Keratinocyte (primary cell): ENCODE measurements at regions not wholly inside any gene's neighbourhood (a gene's known extent, or its start where the extent isn't known, plus 50 kb on each side); places are given as distances from the start of the nearest gene placed in this dataset.

ENCODE experiments used
- DNase-seq: peaks from one replicate; pipeline ENCODE4 v3.0.0-alpha.2; 2011; ENCODE audit warnings: low read depth, missing footprints, low spot score
- FAIRE-seq: peaks from 2 replicates; lab custom pipeline; 2011; peaks lifted over from hg19 to GRCh38; lab: Jason Lieb, UNC
- H2AFZ ChIP-seq: 2 replicates; pipeline ENCODE4 v1.6.0; 2012; ENCODE audit warnings: low read length, control low read depth, inconsistent platforms; ENCODE audit not compliant: control insufficient read depth
- H3K27ac ChIP-seq: 2 replicates; pipeline ENCODE4 v1.5.1; 2011; ENCODE audit warnings: low read length; ENCODE audit not compliant: control insufficient read depth, insufficient read depth
- H3K27me3 ChIP-seq: 3 replicates; pipeline ENCODE4 v1.6.0; 2011; ENCODE audit warnings: low read length; ENCODE audit not compliant: control insufficient read depth, insufficient read depth; ENCODE audit errors: extremely low read depth
- H3K36me3 ChIP-seq, 2 experiments: 2 replicates in 1 of 2; 3 replicates in 1 of 2; pipeline ENCODE4 v1.5.1; 2011; ENCODE audit warnings: low read length in 2 of 2, mild to moderate bottlenecking in 1 of 2; ENCODE audit not compliant: control insufficient read depth in 2 of 2, insufficient read depth in 2 of 2; ENCODE audit errors: extremely low read depth in 1 of 2
- H3K4me1 ChIP-seq: 3 replicates; pipeline ENCODE4 v1.5.1; 2011; ENCODE audit warnings: low read length; ENCODE audit not compliant: control insufficient read depth, insufficient read depth; ENCODE audit errors: extremely low read depth
- H3K4me2 ChIP-seq: 3 replicates; pipeline ENCODE4 v1.6.0; 2011; ENCODE audit warnings: low read depth, low read length; ENCODE audit not compliant: control insufficient read depth, insufficient read depth; ENCODE audit errors: extremely low read depth
- H3K4me3 ChIP-seq, 3 experiments: fragments of 200-600 bp in 1 of 3; sonication (generic) in 1 of 3; 2 replicates in 2 of 3; 3 replicates in 1 of 3; pipeline ENCODE4 v1.5.1; 2011 to 2016; ENCODE audit warnings: low read length in 3 of 3, mild to moderate bottlenecking in 3 of 3, control low read depth in 2 of 3, inconsistent platforms in 1 of 3, low read depth in 1 of 3, mixed read lengths in 1 of 3, mixed run types in 1 of 3, moderate library complexity in 1 of 3; ENCODE audit not compliant: control insufficient read depth in 2 of 3, insufficient read depth in 2 of 3; ENCODE audit errors: extremely low read depth in 1 of 3
- H3K79me2 ChIP-seq: 2 replicates; pipeline ENCODE4 v1.6.0; 2012; ENCODE audit warnings: low read length; ENCODE audit not compliant: control insufficient read depth, insufficient read depth
- H3K9ac ChIP-seq: 3 replicates; pipeline ENCODE4 v1.6.0; 2011; ENCODE audit warnings: low read length; ENCODE audit not compliant: control insufficient read depth, insufficient read depth; ENCODE audit errors: extremely low read depth
- H3K9me1 ChIP-seq: 3 replicates; pipeline ENCODE4 v1.6.0; 2011; ENCODE audit warnings: low read length; ENCODE audit not compliant: control insufficient read depth, insufficient read depth; ENCODE audit errors: extremely low read depth
- H3K9me3 ChIP-seq: 2 replicates; pipeline ENCODE4 v1.5.1; 2012; ENCODE audit warnings: low read depth, low read length; ENCODE audit not compliant: control insufficient read depth
- H4K20me1 ChIP-seq: 3 replicates; pipeline ENCODE4 v1.6.0; 2011; ENCODE audit warnings: low read length; ENCODE audit not compliant: control insufficient read depth, insufficient read depth; ENCODE audit errors: extremely low read depth
- EZH2 ChIP-seq: IDR thresholded peaks from one replicate; pipeline ENCODE4 v1.6.1; 2012; ENCODE audit warnings: inconsistent platforms, mild to moderate bottlenecking, low read length, moderate library complexity
- dilution Hi-C: fragments of 300-500 bp; cut with MboI; formaldehyde crosslinking; loops from one replicate; pipeline ENCODE4 v1.7.0; 2020; ENCODE audit warnings: low sequenced_read_pairs; ENCODE audit not compliant: extremely low pct_ligation_motif_present
- TF ChIP-seq, protein P1 (sequence below), 3 experiments: IDR thresholded peaks in 1 of 3; conservative IDR thresholded peaks in 1 of 3; optimal IDR thresholded peaks in 1 of 3; 2 replicates in 2 of 3; 3 replicates in 1 of 3; pipeline versions ENCODE3 to v1.5.1; 2011; ENCODE audit warnings: low read length in 3 of 3, mild to moderate bottlenecking in 3 of 3, moderate library complexity in 2 of 3, control low read depth in 1 of 3, inconsistent platforms in 1 of 3; ENCODE audit not compliant: insufficient read depth in 2 of 3; ENCODE audit errors: extremely low read depth in 1 of 3

DNA sequence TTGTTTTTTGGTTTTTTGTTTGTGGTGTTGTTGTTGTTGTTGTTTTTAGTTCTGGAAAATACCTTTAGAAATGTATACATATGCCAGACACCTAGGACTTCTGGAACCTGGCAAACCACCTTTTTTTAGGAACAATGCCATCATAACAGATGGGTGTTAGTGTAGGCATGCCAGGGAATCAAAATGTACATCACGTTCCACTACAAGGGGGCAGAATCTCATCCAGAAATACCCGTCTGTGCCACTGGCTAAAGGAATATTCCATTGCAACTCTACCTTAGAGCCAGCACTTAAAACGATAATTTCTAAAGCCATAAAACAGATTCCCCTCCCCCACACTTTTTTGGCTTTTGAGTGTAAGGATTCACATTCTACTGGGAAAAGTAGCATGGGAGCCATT is 239.8 kb downstream of the ETV1 start:
- TF ChIP-seq, protein P1, sequence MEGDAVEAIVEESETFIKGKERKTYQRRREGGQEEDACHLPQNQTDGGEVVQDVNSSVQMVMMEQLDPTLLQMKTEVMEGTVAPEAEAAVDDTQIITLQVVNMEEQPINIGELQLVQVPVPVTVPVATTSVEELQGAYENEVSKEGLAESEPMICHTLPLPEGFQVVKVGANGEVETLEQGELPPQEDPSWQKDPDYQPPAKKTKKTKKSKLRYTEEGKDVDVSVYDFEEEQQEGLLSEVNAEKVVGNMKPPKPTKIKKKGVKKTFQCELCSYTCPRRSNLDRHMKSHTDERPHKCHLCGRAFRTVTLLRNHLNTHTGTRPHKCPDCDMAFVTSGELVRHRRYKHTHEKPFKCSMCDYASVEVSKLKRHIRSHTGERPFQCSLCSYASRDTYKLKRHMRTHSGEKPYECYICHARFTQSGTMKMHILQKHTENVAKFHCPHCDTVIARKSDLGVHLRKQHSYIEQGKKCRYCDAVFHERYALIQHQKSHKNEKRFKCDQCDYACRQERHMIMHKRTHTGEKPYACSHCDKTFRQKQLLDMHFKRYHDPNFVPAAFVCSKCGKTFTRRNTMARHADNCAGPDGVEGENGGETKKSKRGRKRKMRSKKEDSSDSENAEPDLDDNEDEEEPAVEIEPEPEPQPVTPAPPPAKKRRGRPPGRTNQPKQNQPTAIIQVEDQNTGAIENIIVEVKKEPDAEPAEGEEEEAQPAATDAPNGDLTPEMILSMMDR (optimal IDR thresholded peaks at IDR 0.05 in 1 of 3, IDR thresholded peaks at IDR 0.05 in 1 of 3, conservative IDR thresholded peaks at IDR 0.05 in 1 of 3; ENCODE audit: extremely low read depth in 1 of 3, insufficient read depth in 2 of 3, low read length in 3 of 3): no peak
- no peak for TF ChIP-seq EZH2
- H3K9me3 ChIP-seq: no peaks in the 10 kb centered on the region

DNA sequence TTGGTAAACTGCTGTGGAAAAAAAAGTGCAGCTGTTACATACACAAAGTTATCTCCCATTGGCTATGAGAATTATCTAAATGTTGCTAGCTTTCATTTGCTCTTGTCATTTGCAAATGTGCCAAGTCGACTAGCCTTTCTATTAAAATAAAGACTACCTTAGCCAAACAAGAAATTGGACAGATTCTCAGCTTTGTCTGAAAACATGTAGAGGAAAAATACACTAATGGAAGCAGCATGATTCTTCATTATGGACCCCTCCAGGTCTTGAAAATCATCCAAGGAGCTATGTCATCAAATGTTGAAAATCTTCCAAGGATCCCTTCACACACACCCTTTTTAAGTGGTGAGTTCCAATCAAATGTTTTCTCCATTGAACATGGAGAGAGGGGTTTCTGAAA is 237.7 kb downstream of the ETV1 start:
- no peaks in the 10 kb centered on the region for H4K20me1 ChIP-seq
- no peak overlapping the region for H2AFZ ChIP-seq
- no peaks in the 10 kb centered on the region for H3K27me3 ChIP-seq
- H3K4me3 ChIP-seq: no peak overlapping the region
- TF ChIP-seq, protein P1 (optimal IDR thresholded peaks at IDR 0.05 in 1 of 3, IDR thresholded peaks at IDR 0.05 in 1 of 3, conservative IDR thresholded peaks at IDR 0.05 in 1 of 3; ENCODE audit: extremely low read depth in 1 of 3, insufficient read depth in 2 of 3, low read length in 3 of 3): no peak
- no peak for TF ChIP-seq EZH2
- dilution Hi-C loops: no loop called here
- H3K9me3 ChIP-seq: no peaks in the 10 kb centered on the region
- no peak overlapping the region for H3K27ac ChIP-seq
- H3K79me2 ChIP-seq: no peaks in the 10 kb centered on the region
- no peaks in the 10 kb centered on the region for H3K36me3 ChIP-seq
- no peaks in the 10 kb centered on the region for H3K9me1 ChIP-seq
- FAIRE-seq (no peak), DNase-seq (no peak)
- H3K9ac ChIP-seq: no peak overlapping the region
- H3K4me1 ChIP-seq: no peaks in the 10 kb centered on the region
- H3K4me2 ChIP-seq: no peak overlapping the region

More for the DNA sequence above, 239.8 kb downstream of the ETV1 start:
- Histone ChIP-seq H3K9me1 (no peaks in the 10 kb centered on the region), H3K4me2 (no peak overlapping the region), H2AFZ (no peak overlapping the region), H3K27me3 (no peaks in the 10 kb centered on the region), H3K79me2 (no peaks in the 10 kb centered on the region), H3K9ac (no peak overlapping the region), H3K4me1 (no peaks in the 10 kb centered on the region), H3K4me3 (no peak overlapping the region), H4K20me1 (no peaks in the 10 kb centered on the region), H3K27ac (no peak overlapping the region), H3K36me3 (no peaks in the 10 kb centered on the region)
- dilution Hi-C loops: loop anchor here (25.0 kb wide), 1 partner anchor 462 kb away; no protein-coding TSS in a partner anchor
- DNase-seq (no peak), FAIRE-seq (no peak)
